HG02588 (cell line): ENCODE measurements at regions not wholly inside any gene's neighbourhood (a gene's known extent, or its start where the extent isn't known, plus 50 kb on each side); places are given as distances from the start of the nearest gene placed in this dataset.

Source experiments
- ATAC-seq: cut with Tn5 transposase; IDR thresholded peaks from one replicate; pipeline ENCODE4 v1.9.1; 2021; ENCODE audit warnings: mild to moderate bottlenecking, moderate library complexity; ENCODE audit not compliant: unreplicated experiment

DNA sequence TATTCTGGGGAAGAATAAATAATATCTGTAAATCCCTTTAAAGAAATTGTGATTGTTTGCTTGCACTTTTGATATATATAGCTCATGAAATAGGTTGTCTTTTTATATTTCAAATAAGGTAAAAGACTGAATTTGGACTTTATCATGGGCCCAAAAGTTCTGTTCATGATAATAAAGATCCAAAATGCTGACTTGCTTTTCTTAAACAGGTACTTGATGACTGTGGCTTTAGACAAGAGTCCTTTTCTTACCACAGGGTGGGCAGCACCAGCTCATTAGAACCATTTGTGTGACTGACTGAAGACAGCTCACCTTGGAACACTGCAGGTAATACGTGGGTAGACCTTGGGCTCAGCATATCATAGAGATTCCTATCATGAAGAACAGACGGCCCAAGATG is 432.6 kb downstream of the ETNK1 start:
- no peak for ATAC-seq

DNA sequence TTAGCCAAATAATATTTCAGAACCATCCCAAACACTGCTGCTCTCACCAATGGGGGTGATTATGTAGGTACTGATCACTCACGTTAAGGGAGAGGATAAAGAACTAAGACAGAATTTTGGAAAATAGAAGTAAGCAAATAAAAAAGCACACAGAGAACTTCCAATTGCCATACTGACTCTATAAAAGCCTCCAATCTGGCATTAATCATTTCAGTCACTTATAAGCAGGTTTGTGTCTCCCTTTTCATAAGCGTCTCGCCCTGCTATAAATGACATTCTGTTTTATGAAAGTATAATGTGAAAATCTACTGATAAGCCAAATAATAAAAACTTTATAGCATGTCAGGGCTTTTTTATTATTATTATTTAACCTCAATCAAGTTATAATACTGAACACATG is 435.2 kb downstream of the ETNK1 start:
- no peak for ATAC-seq

DNA sequence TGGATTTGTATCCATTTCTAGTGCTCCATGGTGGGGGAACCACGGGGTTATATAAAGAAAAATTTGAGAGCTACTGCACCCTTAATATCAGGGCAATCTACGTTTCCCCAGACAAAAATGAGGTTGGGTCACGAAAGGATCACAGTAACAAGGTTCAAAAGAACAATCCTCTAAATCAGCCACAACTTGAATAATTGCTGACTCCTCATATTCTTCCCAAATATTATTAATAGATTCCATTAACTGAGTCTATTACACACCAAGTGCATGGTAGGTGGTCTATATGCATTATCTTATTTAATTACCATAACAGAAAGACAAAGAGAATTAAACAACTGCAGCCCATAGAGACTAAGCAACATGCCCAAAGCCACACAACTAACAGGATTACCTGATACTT is 438.2 kb downstream of the ETNK1 start:
- no peak for ATAC-seq

DNA sequence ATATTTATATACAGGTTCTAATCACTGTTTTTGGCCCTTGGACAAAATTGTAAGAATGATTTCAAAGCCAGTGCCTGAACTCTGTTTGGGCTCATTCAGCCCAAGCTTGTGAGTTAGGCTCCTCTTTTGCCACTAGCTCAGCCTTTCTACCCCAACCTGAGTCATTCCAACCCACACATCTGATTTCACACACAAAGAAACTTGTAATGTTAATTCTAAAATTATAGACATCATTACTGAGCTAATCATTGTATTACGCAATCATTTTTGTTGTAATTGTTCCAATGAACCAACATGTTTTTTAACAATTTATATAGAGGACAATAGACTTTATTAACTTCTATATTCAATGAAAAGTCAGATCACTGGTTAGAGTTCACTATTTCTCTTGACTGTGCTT is 441.1 kb downstream of the ETNK1 start:
- ATAC-seq: no peak

DNA sequence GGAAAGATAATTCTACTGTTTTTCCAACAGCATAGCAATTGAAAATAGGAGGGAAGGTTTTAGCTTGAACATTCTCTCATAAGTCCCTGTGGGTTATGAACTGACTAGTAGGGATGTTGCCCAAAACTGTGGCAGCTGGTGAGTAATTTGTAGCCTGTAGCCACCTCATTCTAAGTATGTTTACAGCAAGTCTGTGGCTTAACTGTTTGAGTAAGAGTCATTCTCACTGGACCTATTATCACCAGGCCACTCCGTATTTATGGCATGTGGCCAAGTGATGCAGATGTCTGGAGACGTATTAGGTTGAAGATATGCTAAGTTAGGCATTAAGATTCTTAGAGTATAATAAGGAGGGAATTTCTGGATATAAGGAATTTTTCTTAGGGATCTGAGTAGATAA is 458.3 kb downstream of the ETNK1 start:
- peak; percentile 89 for ATAC-seq

DNA sequence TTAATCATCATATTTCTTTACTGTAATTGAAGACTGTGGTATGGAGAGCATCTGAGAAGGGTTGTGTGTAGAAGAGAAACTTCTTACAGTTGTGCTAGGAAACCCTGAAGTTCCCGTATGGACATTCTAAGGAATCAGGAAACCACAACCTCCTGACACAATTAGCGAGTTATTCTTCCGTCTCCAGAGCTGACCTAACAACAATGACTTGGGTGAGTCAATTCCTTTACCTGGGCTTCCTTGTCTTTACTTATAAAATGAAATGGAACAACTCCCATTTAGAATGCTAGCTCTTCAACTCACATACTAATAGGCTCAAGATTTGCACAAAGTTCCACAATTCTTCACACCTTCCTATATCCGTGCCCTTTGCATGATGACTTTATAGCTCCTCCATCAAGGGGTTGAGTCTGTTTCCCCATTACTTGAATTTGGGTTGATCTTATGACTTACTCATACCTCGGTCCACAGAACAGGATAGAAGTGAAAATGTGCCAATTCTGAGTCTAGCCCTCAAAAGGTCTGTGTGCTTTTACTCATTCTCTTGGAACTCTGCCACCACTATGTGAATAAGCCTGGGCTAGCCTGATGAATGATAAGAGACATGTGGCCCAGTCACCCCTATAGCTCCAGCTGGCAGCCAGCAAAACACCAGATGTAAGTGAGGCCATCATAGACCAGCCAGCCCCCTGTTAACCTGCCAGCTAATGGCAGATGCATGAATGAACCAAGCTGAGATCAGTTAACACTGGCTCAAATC is 459.4 kb downstream of the ETNK1 start:
- ATAC-seq: no peak

DNA sequence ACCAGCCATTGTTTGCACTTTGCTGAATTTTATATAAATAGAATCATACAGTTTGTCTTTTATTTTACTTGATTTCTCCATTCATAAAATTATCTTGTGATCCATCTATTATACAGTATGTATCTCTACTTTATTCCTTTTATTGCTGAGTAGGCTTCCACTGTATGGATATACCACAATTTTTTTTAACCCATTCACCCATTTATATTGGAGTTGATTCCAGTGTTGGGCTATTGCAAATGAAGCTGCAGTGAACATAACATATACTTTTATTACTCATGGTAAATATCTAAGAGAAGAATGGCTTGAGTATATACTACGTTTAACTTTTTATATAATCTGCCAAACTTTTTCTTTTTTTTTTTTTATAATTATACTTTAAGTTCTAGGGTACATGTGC is 463.6 kb downstream of the ETNK1 start:
- no peak for ATAC-seq

DNA sequence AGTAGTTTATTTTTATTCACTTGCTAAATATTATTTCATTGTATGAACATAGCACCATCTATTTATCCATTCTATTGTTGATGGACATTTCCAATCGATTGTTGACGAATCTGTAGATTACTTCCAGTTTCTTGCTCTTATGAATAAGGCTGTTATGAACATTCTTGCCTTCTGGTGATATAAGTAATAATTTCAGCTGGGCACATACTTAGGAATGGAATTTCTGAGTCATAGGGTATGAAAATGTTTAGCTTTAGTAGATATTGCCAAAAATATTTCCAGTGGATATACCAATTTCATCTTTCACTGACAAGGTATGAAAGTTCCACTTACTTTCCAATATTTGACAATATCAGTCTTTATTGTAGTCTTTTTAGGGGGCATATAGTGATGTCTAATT is 468.5 kb downstream of the ETNK1 start:
- ATAC-seq: no peak

DNA sequence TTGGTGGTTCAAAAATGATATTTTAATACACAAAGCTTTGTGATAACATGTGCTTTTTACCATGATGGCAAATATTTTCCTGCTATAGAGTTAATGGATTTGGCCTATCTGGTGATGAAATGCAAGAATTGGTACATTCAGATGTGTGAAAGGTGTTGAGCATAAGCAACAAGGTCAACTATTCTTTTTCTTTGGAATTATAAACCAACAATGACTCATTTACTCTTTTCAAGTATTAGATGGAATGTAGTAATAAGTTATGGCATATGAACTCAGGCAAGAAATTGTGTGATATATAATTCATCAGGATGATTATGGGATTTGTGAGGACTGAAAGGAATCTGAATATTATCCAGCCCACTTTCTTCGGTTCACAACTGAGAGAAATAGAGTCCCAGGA is 471.4 kb downstream of the ETNK1 start:
- ATAC-seq: no peak

DNA sequence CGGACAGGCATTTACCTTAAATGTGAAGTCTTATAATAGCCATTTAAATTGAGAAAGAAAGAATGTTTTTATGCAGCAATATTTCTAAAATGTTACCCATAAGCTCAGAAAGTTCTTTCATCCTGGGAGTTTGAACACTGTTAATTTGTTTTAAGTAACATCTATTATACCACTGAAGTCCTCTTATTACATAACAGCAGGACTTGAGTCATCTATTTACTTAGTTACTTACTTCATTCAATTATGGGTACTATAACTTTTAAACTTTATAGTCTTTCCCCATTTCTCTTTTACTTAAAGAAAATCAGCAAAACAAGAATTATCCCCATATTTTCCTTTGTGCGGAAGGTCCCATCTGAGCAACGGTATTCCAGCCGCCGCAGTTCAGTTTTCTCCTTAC is 473.1 kb downstream of the ETNK1 start:
- ATAC-seq: no peak

DNA sequence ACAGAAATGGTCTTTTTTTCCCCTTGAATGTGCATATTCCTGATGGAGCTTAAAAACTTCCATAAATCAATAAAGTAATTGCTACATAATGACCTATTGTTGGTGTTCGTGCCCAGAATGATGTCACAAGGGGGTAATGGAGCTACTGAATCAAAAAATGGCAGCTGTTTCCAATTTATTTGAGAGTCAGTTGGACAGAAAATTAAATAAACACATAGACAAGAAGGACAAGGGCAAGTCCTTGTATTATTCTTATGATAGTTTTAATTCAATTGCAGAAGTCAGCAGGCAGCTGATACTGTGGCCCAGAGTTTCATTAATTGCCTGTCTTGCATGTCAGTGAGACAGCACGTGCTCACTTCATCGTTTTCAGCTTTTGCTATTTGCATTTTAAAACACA is 473.5 kb downstream of the ETNK1 start:
- no peak for ATAC-seq

DNA sequence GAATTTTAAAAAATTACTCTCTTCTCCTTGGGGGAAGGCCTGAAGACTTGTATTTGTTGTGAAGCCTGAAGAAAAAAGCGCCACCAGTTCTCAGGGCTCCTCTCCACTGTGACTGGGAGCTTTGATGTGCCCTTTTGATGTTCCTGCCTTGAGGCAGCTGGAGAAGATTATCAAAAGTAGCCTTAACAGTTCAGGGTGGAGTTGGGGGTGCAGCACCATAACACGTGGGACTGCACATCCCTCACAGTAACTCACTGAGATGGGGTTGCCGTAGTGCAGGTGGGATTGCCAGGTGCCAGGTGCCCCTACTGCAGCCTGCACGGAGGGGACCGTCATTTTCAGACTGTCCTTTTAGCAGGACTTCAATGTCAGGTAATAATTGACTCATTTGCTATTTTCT is 474.1 kb downstream of the ETNK1 start:
- no peak for ATAC-seq

DNA sequence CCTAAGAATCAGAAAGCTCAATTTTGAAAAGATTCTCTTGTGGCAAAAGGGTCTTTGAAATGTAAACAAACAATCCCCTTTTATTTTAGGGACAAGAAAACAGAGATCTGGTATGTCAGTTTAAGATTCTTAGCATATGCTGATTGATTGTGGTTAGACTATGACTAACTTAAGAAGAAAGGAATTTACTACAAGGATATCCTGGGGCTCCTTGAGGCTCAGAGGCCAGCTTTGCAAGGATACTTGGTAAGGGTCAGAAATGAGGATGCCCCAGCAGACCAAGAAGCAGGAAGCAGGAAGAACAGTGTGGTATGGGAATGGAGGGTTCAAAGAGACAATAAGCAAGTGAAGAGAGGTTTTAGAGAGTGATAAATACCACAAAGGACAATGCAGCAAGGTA is 474.6 kb downstream of the ETNK1 start:
- ATAC-seq: no peak

DNA sequence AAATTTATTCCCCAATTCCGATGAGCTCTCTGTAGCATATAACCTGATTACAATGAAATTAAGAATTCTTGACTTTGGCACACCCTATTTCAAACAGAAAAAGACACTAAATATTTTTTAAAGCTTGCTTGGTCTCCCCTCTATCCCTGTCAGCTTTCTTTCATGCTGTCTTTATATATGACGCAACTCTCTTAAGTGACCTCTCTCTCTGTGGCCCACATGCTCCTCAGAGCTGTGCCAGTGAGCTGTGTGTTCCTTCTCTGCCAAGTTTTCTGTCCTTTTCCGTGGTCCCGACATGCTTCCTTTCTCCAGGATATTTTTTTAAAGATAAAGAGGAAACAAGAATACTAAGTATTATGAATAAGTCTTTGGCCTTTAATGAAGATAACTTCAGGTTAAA is 484.0 kb downstream of the ETNK1 start:
- ATAC-seq: no peak

DNA sequence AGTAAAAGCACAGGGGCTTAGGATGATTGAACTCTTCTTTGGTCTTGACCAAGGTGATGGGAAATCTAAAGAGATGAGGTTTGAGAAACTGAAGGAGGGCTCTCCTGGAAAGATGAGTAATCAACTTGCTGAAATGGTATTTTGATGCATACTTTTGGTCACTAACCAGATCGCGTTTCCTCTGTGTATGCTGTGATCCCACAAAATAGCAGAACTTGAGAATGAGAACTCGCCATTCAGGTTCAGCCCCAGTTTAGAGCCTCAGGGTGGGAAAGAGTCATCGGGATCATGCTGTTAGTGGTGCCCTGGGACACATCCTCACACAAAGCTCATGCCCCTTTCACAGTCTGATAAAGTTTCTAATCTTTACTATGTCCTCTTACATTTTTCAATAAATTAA is 488.8 kb downstream of the ETNK1 start:
- no peak for ATAC-seq

DNA sequence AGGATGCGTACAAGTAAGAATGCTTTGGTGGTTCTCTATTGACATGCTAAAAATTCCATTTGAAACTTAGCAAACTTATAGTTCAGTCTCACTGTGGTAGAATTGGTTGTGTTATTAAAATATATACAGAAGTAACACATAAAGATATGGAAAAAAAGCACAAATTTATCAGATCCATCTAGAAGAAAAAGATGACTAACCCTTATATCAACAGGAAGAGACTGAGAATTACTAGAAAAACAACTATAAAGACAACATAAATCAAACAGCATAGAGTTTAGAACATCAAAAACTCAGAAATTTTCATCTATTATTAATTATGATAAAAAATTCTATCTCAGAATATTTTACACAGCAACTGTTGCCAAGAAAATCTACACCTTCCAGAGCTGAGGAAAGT is 491.0 kb downstream of the ETNK1 start:
- no peak for ATAC-seq

DNA sequence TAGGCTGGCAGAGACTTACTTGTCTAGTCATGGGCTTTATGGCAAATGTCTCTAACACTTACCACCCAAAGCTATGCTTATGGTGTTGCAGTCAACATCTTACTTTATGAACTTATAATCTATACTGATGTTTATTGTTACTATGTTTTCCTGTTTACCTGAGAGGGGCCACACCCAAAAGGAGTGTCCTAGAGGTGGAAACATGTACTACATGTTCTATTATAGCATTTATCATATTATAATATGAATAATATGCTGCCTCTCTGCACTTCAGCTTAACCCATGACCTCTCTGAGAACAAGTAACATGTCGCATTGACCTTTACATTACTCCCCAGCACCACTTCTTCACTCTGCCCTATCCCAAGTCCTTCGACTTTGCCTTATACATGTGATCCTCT is 501.8 kb downstream of the ETNK1 start:
- no peak for ATAC-seq

DNA sequence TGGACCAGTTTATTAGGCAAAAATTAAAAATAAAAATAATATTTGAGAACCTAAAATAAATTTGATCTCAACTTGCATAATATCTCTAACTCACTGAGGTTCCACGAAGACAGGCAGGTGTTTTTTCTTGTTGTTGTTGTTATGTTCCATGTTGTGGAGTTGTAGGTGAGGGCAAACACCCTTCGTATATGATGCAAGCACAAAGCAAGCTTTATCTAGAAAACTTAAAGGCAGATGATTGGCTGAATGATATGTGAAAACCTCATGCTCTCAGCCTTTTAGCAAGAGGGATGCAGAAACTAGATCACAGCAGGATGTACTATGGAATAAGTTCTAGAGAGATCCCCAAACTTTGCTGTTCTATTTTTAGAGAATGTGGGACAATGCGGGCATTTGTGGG is 502.7 kb downstream of the ETNK1 start:
- no peak for ATAC-seq

DNA sequence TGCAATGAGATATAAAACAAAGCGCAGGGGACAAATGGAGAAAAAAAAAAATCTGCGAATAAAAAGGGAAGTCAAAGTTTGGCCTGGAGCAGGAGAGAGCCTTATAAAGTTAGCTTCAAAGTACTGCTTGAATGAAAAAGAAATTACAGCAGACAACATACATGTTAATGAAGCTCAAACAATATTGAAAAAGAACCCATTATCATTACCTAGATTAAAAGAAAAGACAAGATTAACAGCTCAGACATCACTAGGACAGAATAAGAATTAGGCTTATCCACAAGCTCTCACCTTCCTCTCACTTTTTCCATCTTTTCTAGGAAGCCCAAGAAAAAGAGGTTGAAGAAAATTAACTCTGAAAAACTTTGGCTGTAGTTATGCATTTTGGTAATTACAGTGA is 503.5 kb downstream of the ETNK1 start:
- no peak for ATAC-seq

DNA sequence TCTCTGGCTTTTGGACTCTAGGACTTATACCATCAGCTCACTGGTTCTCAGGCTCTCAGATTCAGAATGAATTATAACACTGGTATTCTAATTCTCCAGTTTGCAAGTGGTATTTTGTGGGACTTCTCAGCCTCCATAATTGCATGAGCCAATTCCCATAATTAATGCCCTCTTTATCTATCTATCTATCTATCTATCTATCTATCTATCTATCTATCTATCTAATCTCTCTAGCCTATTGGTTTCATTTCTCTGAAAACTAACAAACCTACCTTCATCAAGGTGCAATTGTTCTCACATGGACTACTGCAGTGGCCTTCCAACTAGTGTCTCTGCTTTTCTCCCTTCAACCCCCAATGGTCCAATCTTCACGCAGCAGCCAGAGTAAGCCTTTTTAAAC is 507.4 kb downstream of the ETNK1 start:
- ATAC-seq: no peak

DNA sequence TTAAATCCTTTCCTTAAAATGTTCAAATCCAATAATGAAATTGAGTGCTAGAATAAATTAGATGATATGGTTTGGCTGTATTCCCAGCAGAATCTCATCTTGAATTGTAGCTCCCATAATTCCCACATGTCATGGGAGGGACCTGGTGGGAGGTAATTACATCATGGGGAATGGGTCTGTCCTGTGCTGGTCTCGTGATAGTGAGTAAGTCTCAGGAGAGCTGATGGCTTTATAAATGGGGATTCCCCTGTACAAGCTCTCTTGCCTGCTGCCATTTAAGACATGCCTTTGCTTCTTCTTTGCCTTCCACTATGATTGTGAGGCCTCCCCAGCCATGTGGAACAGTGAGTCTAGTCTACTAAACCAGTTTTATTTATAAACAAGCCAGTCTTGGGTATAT is 508.5 kb downstream of the ETNK1 start:
- no peak for ATAC-seq

DNA sequence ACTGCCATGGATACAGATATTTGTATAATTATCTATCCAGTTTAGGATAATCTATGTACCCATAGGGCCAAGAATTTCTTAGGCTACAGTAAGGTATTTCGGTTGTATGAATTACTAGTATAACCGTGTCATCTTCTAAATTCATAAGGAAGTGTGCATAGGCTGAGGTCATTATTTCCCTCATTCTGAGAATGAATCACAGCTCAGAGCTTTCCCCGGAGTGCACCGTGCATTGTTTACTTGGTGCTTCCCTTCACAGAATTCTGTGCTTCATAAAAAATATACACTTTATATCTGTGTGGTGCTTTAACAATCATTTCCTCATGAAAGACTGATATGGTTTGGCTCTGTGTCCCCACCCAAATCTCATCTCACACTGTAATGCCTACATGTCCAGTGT is 514.1 kb downstream of the ETNK1 start:
- ATAC-seq: no peak

DNA sequence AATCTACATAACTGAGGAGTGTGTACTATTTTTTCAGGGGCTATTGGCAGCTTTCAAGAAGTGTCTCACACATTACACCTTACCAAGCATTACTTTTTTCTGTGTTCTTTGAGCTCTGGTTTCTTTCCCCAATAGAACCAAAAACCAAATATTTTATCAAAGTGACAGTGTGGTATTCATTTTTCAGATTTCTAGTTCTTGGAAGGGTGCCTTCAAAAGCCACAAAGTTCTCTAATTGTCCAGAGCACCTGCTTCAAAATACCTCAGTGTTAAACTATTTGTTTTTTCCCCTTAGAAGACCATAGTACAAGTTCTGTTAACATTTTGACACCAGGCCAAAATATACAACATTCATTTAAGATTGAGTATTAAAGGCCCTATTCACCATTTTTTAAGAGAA is 515.7 kb downstream of the ETNK1 start:
- ATAC-seq: no peak
